Smooth muscle cell of the brain vasculature (primary cell): ENCODE measurements at regions not wholly inside any gene's neighbourhood (a gene's known extent, or its start where the extent isn't known, plus 50 kb on each side); places are given as distances from the start of the nearest gene placed in this dataset.
"Not testable (repeated sequence)": the region's sequence is repeated elsewhere in the genome, so short reads cannot be mapped to it uniquely, and the experiment has no call there.

Experiments used
- DNase-seq: peaks from one replicate; pipeline ENCODE4 v3.0.0-alpha.2; 2012; ENCODE audit warnings: low read depth, low spot score

GRCh38 chr3:75840160-75840559 is 54.8 kb upstream of the ZNF717 start:
- DNase-seq = not testable (repeated sequence)

DNA sequence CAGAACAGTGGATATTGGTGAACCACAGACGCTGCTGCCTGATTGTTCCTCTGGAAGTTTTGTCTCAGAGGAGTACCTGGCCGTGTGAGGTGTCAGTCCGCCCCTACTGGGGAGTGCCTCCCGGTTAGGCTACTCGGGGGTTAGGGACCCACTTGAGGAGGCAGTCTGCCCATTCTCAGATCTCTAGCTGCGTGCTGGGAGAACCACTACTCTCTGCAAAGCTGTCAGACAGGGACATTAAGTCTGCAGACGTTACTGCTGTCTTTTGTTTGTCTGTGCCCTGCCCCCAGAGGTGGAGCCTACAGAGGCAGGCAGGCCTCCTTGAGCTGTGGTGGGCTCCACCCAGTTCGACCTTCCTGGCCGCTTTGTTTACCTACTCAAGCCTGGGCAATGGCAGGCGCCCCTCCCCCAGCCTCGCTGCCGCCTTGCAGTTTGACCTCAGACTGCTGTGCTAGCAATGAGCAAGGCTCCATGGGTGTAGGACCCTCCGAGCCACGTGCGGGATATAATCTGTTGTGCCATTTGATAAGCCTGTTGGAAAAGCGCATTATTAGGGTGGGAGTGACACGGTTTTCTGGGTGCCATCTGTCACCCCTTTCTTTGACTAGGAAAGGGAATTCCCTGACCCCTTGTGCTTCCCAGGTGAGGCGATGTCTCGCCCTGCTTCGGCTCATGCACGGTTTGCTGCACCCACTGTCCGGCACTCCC is 65.1 kb upstream of the ZNF717 start:
- DNase-seq = not testable (repeated sequence)

- DNase-seq = no peak
These were observed 77.8 kb upstream of the ZNF717 start for GRCh38 chr3:75863130-75863529.

GRCh38 chr3:75863878-75864277 is 78.5 kb upstream of the ZNF717 start:
- no peak for DNase-seq

DNA sequence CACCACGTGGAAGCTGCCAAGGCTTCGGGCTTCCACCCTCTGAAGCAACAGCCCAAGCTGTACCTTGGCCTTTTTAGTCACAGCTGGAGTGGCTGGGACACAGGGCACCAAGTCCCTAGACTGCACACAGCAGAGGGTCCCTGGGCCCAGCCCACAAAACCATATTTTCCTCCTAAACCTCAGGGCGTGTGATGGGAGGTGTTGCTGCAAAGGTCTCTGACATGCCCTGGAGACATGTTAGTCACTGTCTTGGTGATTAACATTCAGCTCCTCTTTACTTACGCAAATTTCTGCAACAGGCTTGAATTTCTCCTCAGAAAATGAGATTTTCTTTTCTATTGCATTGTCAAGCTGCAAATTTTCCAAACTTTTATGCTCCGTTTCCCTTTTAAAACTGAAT is 98.4 kb upstream of the ZNF717 start:
- not testable (repeated sequence) for DNase-seq

DNA sequence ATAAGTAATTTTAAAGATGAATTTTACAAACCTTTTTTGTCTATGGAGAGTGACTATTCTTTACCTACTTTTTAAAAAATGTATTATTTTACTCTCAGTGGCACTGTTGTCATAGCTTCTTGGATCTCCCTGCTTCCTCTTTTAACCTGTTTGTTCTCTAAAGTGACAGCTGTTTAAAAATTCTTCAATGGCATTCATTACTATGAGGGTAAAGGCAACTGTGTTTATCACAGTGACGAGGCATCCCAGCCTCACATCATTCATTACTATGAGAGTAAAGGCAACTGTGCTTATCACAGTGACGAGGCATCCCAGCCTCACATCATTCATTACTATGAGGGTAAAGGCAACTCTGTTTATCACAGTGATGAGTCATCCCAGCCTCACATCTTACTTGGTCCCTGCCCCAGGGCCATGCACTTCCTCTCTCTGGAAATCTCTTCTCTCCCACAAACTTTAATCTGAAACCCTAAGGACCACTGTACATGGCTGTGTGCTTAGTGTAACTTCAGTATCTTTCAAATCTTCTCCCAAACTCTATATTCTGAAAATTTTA is 101.7 kb upstream of the ZNF717 start:
- DNase-seq = no peak

DNA sequence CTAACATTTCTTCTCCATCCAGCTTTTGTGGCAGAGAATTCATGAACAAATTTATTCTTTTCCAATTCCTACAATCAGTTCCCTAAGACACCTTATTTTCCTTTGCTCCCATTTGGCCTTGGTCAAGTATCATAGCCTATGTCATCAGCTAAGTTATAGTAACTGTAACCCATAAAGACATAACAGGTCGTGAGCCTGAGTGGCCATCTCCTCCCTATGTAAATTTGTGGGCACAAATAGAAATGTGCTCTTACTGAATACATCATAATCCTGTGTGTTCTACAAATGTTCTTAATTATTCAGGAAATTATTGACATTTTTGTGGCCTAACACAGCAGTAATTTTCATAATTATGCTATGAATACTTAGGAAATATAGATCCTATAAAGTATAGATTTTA is 108.9 kb upstream of the ZNF717 start:
- DNase-seq = no peak

GRCh38 chr3:75896265-75896664 is 110.9 kb upstream of the ZNF717 start:
- no peak for DNase-seq

DNA sequence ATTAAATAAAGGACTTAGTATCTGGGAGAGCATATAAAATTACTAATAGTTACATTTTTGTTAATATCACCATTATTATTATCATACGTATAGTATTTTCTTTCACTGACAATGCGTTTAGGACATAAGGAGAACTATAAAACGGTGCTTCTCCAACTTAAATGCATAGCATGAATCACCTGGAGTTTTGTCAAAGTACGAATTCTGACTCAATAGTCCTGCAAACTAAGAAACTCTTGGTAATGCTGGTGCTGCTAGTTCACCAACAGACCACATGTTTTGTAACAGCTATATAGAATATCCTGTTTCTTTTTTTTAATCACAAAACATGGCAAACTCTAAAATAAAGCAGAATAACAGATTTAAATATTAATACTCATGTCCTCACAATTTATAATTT is 116.1 kb upstream of the ZNF717 start:
- not testable (repeated sequence) for DNase-seq

DNA sequence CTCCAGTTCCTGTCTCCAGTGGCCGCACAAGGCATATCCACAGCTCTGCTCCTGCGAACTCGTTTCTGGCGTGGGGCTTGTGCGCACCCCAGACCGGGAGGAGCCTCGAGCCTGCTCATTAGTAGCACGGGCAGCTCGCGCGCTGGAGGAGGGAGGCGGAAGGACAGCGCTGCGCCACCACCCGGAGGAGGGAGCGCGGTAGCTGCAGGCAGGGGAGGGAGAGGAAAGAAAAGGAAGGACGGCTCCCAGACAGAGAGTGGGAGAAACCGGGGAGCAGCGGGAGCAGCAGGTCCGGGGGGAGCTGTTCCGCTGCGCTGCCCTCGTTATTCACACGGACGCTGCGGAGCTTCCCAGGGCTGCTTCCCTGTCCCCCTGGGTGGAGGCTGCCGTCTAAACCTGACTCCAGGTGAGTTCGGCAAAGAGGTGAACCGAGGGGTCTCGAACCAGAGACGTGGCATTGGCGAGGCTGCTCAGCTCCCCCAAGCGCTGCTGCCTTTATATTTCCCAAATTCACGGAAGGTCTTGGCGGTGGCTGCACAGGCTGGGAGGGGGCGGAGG is 121.3 kb upstream of the ZNF717 start:
- DNase-seq = peak; percentile 32

GRCh38 chr3:75913800-75914350 is 128.5 kb upstream of the ZNF717 start:
- DNase-seq = no peak

DNA sequence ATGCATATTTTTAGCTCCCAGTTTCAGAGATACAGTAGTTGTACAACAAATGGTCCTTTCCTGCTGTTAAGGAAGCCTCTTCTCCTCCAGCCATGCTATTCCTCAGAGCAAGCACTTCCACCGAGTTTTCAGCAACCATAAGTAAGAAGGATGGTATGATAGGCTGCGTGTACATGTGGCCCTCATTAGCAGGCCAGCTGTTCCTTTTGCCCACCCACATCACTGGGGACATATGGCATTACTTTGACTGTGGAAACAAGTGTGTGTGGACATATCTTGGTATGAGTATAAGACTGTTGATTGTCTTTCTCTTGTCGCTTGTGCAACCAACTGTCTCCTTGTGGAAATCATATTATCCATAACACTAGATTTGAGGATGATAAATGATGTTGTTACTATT is 129.4 kb upstream of the ZNF717 start:
- DNase-seq = not testable (repeated sequence)

DNA sequence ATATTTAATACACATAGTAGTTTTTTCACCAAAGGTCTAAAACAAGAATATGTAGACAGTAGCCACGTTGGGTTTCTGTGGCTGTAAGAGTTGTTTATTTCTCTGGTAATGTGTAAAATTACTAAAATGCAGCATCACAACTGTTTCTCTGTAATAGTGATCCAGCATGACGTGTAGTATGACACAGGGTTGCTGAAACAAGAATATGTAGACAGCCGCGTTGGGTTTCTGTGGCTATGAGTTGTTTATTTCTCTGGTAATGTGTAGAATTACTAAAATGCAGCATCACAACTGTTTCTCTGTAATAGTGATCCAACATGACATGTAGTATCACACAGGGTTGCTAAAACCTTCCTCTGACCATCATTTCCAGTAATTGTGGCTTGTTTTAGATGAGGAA is 153.6 kb upstream of the ZNF717 start:
- no peak for DNase-seq

DNA sequence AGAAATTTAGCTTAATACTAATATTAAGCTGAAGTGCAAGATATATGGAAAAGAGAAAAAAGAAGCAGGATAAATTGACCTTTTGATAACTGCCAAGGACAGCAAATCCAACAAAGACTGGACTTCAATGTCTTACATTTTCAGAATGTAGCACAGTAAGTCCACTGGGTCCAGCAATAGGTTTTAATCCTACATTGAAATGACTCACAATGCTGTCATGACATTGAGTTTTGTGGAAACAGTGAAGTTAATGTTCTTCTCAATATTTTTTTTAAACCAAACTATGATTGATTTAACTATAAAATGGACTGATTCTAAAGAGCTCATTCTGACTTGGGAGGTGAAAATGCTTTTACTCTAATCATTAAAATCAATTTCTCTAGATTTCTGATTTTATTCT is 166.6 kb upstream of the ZNF717 start:
- DNase-seq = no peak

DNA sequence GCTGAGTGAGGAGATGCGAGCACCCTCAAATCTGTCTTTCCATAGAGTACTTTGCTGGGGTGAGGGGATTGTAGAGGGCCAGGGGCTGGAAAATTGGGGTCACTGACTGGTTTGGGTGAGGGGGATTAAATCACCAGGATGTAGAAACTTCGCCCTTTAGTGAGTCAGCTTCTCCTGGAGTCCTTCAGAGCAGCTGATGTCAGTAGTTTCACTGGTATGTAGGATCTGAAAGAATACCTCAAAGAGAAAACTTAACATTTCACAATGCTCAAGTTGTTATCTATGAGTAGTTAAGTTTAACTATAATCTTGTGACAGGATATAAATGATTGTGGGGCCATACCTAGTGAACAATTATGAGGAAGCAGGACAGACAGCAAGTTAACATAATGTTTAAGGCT is 174.7 kb upstream of the ZNF717 start:
- not testable (repeated sequence) for DNase-seq

- DNase-seq = not testable (repeated sequence)
These were observed 176.7 kb upstream of the ZNF717 start for GRCh38 chr3:75962054-75962453.

DNA sequence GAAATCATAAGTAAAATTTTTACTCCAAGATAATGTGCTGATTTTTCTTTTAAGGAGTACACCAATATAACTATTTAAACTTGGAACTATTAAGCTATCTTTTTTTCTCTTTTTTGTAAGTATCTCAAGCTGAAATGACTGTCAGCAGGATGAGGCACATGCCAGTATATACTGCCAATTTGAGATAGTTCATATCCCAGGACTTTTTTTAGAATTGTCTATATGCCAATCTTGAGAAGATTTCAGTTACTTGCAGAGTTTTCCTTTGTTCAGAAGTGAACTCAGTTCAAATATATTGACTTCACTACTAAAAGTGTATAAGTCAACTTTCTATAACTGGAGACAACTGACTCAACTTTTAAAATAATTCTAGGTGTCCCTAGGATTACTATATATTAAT is 181.7 kb upstream of the ZNF717 start:
- DNase-seq = no peak

DNA sequence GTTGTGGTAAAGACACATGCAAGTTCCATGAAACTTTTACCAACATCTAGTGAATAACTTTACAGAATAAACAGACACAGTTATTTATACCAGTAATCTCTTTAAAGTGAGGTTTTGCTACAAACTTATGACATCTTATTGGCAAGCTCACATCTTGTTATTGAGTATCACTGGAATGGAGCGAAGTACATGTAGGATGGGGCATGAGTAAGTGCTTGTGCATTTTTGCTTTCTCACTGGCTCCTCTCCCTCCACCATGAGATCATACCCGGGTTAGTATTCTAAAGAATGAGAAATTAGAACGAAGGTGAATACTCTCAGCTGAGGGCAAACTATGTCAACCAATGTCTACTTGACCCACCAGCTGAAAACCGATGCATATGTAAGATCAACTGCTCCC is 193.3 kb upstream of the ZNF717 start:
- DNase-seq = no peak

GRCh38 chr3:75981401-75981800 is 196.1 kb upstream of the ZNF717 start:
- DNase-seq = no peak

DNA sequence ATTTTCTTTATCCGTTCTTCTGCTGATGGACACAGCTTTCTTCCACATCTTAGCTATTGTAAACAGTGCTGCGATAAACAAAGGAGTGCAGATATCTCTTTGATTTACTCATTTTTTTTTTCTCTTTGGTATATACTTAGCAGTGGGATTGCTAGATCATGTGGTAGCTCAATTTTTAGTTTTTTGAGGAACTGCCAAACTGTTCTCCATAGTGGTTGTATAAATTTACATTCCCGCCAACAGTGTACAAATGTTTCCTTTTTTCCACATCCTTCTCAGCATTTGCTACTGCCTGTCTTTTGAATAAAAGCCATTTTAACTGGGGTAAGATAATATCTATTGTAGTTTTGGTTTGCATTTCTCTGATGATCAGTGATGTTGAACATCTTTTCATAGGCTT is 196.8 kb upstream of the ZNF717 start:
- DNase-seq = no peak

DNA sequence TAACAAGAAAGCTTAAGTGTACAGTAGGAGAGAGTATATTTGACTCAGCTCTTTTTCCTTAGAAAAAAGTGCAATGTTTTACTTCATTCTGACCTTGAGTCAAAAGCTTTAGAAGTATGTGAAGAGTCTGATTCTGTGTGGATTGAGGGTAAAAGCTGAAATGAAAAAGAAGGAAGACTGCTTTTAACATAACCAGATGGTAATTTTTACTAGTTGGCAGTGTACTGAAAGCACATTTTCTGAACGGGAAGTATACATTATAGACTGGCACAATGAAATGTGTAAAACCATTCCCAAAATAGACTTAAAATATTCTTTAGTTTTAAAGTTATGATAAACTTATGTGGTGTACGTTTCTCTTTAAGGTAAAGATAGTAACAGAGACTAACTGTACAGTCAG is 197.8 kb upstream of the ZNF717 start:
- no peak for DNase-seq

DNA sequence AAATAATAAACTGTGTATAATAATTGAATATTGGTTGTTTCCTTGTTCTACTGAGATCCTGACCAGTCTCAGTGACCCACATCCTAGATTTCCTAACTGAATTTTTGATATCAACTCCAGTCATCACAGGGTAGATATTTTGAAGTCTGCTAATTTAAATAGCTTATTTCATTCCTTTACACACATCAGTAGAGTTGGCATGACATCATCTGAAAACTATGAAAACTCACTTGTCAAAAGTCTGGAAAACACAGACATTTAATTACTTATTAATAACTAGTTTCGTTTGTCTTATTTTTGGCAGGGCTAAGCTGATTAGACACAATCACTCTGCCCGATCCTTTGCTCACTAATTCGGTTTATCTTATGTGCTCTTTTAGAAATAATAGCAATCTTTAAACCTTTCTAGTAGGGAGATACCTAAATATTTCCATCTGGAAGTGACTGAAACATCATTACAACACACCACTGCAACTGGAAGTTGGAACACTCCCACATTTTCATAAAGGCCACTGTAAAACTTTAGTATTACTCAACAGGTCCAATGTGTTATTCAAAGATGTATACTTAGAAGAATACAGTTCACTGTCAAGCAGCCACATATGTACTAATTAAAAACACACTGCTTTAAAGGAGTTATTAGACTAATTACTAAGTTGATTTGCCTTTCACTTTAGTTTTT is 198.4 kb upstream of the ZNF717 start:
- no peak for DNase-seq

GRCh38 chr3:75985432-75985831 is 200.1 kb upstream of the ZNF717 start:
- DNase-seq = no peak
